Activated CD4-positive, CD25-positive, alpha-beta regulatory T cell treated with anti-CD3 and anti-CD28 coated beads, Interleukin-2, amount 50 U/mL, for 72 hours (primary cell): ENCODE measurements at regions not wholly inside any gene's neighbourhood (a gene's known extent, or its start where the extent isn't known, plus 50 kb on each side); places are given as distances from the start of the nearest gene placed in this dataset.
A peak's percentile ranks its signal among the peaks of the same experiment; 100 is the strongest.
"Not testable (repeated sequence)": the region's sequence is repeated elsewhere in the genome, so short reads cannot be mapped to it uniquely, and the experiment has no call there.

ENCODE experiments used
- DNase-seq: peaks from one replicate; pipeline ENCODE4 v3.0.0; 2021

DNA sequence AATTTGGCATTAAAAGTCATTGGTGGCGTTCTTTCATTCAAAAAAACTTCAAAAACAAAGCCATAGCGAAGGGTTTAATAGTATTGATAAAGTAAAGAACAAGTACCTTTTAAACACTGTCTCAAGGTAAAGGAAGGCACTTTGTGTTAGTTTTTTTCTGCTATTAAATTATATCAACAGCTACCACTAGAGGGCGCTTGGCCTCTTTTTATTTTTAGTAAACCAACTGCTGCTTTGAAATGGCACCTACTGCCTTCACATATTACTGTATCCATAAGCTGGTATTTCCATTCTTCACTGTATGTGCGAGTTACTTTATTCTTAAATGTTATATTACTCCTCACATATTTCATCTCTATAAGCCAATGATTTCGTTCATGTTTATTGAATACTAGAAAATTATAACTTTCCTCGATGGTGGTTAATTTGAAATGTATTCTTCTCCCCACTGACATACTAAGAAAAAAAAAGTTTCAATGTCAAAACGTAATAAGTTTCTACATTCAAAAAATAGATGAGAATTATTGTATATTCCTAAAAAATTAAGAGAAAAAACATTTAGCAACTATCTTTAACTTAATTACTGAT, 125.7 kb upstream of the CXADR start:
- peak; percentile 34 for DNase-seq

GRCh38 chr21:17388226-17388625, 124.6 kb upstream of the CXADR start:
- DNase-seq = no peak

- DNase-seq = no peak
These were observed 123.5 kb upstream of the CXADR start for GRCh38 chr21:17389311-17389710.

- no peak for DNase-seq
These were observed 122.3 kb upstream of the CXADR start for GRCh38 chr21:17390569-17390968.

GRCh38 chr21:17391811-17392340, 121.0 kb upstream of the CXADR start:
- no peak for DNase-seq

GRCh38 chr21:17393413-17393812, 119.4 kb upstream of the CXADR start:
- DNase-seq = no peak

DNA sequence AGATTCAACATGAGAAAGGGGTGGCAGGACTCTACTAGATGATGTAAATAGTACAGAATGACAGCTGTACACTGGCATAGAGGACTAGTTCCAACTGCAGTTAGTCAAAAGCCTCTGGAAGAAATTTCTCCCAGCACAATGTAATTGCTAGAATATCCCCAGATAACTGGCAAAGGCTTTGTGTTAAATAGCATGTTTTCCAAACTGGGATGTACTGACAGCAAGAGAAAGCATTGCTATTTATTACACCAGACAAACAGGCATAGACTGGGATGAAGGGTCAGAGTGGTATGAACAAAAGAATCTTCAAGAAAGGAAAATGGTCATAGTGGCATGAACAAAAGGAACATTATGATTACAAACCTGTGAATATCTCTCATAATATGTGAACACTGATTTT, 115.9 kb upstream of the CXADR start:
- DNase-seq = no peak

DNA sequence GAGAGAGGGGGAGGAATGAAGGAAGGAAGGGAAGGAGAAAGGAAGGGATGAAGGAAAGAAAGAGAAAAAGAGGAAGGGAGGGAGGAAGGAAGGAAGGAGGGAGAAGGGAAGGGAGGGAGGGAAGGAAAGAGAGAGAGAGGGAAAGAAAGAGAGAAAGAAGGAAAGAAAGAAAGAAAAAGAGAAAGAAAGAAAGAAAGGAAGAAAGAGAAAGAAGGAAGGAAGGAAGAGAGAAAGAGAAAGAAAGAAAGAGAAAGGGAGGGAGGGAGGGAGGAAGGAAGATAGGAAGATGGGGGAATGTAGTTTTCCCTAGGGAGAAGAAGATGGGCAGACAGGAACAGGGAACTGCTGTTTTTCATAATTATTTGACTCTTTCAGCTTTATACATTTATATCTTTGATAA, 115.1 kb upstream of the CXADR start:
- DNase-seq = no peak

GRCh38 chr21:17398954-17399353, 113.9 kb upstream of the CXADR start:
- not testable (repeated sequence) for DNase-seq

DNA sequence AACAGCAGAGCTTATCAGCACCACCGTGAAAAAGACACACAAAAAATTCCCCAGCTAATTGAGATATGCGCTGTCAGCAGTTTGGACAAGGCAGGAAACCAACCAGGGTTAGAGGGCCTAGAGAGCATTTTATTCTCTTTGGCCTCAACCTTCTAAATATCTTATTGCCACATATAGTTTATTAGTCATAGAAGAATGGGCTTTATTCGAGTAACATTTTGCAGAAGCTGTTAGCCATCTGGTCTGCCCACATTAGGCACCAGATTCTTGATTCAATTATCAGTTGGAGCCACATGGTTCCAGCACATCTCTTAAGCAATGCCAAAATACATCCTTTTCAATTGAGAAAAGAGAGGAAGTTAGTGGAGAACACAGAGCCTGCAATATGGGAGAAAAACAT, 109.9 kb upstream of the CXADR start:
- no peak for DNase-seq

GRCh38 chr21:17406202-17406601, 106.6 kb upstream of the CXADR start:
- DNase-seq = no peak

- no peak for DNase-seq
These were observed 98.1 kb upstream of the CXADR start for GRCh38 chr21:17414766-17415165.

DNA sequence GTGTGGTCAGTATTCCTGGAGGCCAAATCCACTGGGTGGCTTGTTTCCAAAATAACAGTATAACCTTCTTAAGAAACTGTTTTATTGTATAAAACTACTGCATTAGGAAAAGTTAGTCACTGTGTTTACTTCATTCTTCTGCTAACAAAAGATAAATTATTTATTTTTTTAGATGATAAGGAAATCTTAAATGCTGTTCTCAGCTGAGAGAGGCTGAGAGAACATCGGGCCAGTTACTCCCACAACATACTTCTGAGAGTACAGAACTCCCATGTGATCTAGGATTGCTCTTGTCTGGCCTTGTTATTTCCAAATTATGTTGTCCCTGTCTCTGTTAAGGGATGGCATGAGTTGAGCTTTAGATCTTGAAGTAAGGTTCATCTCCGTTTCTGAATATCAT, 96.7 kb upstream of the CXADR start:
- DNase-seq = no peak

- no peak for DNase-seq
These were observed 89.9 kb upstream of the CXADR start for GRCh38 chr21:17422931-17423330.

GRCh38 chr21:17427157-17427556, 85.7 kb upstream of the CXADR start:
- no peak for DNase-seq

GRCh38 chr21:17427831-17428483, 84.9 kb upstream of the CXADR start:
- DNase-seq = no peak

- no peak for DNase-seq
These were observed 84.4 kb upstream of the CXADR start for GRCh38 chr21:17428484-17428869.

DNA sequence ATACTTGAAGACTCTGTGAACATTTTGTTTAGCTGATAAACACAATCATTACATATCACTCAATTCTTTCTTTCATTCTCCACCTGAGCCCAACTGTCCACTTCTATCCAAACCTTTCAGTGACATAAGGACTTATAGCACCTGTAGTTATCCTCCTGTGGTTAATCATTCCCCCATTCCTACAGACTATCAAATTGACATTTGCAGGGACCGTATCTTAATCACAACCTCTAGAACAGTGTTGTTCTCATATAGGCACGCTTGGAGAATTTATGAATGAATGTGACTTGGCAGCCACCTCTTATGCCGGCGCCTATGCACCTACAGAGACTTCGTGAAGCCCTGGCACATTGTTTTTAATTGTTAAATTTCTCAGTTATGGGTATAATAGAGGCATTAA, 83.9 kb upstream of the CXADR start:
- DNase-seq = no peak

- no peak for DNase-seq
These were observed 82.9 kb upstream of the CXADR start for GRCh38 chr21:17429936-17430335.

DNA sequence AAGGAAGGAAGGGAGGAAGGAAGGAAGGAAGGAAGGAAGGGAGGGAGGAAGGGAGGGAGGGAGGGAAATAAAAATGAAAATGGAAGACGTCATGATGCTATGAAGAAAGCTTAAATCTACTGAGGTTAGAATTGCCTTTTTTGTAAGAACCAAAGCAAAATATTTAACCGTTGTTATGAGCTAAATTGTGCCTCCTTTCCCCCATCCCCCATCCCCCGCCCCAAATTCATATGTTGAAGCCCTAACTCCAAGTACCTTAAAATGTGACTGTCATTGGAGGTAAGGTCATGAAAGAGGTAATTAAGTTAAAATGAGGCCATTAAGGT, 80.1 kb upstream of the CXADR start:
- DNase-seq = no peak

- DNase-seq = no peak
These were observed 79.1 kb upstream of the CXADR start for GRCh38 chr21:17433730-17434129.

- DNase-seq = no peak
These were observed 77.0 kb upstream of the CXADR start for GRCh38 chr21:17435565-17436543.

DNA sequence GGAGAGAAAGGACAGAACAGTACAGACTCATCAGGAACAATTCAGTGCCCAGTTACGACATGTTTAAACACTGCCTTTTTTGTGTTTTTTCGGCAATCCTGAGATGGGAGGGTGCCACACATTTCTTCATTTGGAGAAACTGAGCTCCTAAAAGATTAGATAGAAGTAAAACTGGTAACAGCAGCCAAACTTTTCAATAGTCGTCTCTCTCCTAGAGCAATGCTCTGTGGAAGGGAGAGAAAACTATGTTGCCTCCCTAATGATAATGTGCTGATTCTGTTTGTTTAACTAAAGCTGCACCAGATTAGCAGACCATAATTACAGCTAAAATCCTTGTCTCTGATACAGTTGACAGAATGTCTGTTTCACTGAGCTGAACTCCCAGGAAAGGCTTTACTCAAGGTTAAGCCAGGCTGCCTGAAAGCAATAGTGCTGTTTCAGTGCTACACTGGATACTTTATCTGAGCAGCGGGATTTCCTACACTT, 76.2 kb upstream of the CXADR start:
- no peak for DNase-seq

DNA sequence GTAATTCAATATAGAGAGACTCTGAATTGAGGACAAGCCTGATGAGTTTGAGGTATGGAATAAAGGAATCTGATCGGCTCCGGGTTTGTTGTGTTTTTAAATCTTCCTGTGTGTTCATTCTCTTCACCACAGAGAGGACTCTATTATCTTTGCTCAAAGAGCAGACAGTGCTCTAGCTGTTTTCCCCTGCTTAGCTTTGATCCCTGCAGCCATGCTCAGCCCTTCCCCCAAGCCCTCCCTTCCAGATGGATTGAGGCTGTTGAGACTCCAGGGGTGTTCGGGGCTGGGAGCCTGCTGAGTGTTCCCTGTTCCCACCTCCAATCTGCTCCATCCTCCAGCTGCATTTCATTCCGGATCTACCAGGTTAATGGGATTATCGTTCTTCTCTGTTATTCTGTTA, 74.2 kb upstream of the CXADR start:
- no peak for DNase-seq
